RWPE1 (cell line): ENCODE measurements at regions not wholly inside any gene's neighbourhood (a gene's known extent, or its start where the extent isn't known, plus 50 kb on each side); places are given as distances from the start of the nearest gene placed in this dataset.

Experiments used
- CTCF ChIA-PET: fragments of 350-600 bp; sonication (Branson Sonifier 250); formaldehyde crosslinking; extraction: SDS; loops from one replicate; lab custom pipeline; 2021; lab: Yijun Ruan, JAX
- POLR2A ChIA-PET: fragments of 400-600 bp; formaldehyde crosslinking; extraction: SDS; loops from one replicate; lab custom pipeline; 2020; ENCODE audit warnings: antibody characterized with exemption; ENCODE audit not compliant: low non-redundant PET; lab: Yijun Ruan, JAX
- DNase-seq: peaks from one replicate; pipeline ENCODE4 v3.0.0; 2012; ENCODE audit warnings: low spot score
- H3K27ac ChIP-seq: fragments of 450-650 bp; 2 replicates; pipeline ENCODE4 v1.5.1; 2017
- TF ChIP-seq, protein P1 (sequence below): fragments of 450-650 bp; conservative IDR thresholded peaks from 2 replicates; pipeline ENCODE4 v1.5.1; 2017; ENCODE audit warnings: low read depth, mild to moderate bottlenecking

DNA sequence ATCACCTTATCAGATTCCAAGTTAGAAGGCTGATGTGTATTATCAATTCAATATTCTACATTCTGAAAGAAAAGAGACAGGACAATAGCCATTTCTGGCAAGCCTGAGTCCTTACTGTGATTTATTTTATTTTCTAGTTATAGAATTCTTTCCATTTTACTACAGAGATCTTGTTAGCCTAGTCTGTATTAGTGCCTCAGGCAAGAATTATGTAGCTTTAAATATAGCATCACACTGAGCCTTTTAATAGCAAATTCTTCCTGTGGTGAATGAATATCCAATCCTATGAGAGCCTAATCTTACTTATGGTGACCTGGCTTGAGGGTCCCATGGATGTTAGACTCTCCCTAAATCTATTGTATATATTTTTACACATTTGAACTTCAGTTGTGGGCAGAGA lies 732.8 kb upstream of the CITED2 start:
- POLR2A ChIA-PET, result no interaction called here
- no peak for DNase-seq
- H3K27ac ChIP-seq, result no peak overlapping the region
- CTCF ChIA-PET, result interaction anchor here (0.7 kb wide), 1 partner anchor 60 kb away, joined by 3 read pairs; no protein-coding TSS in a partner anchor
- TF ChIP-seq, protein P1, sequence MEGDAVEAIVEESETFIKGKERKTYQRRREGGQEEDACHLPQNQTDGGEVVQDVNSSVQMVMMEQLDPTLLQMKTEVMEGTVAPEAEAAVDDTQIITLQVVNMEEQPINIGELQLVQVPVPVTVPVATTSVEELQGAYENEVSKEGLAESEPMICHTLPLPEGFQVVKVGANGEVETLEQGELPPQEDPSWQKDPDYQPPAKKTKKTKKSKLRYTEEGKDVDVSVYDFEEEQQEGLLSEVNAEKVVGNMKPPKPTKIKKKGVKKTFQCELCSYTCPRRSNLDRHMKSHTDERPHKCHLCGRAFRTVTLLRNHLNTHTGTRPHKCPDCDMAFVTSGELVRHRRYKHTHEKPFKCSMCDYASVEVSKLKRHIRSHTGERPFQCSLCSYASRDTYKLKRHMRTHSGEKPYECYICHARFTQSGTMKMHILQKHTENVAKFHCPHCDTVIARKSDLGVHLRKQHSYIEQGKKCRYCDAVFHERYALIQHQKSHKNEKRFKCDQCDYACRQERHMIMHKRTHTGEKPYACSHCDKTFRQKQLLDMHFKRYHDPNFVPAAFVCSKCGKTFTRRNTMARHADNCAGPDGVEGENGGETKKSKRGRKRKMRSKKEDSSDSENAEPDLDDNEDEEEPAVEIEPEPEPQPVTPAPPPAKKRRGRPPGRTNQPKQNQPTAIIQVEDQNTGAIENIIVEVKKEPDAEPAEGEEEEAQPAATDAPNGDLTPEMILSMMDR, result no peak

DNA sequence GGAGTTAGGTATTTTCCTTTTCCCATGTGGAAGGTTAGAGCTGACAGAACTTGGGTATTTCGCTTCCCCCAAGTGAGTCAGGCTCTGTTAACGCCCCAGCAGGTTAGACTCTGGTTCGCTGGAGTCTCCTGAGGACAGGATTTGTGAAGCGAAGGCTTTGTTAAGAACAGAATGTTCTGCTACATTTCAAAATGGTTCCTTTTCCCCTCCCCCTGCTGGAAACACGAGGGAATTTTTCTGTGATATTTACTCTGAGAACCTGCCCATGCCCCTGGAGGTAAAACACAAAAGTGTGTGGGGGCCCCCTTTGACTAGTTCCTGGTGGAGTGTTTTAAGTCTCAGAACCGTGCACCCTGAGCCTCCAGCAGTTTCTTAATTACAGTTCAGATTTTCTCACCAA lies 731.4 kb upstream of the CITED2 start:
- ChIA-PET CTCF (no interaction called here), POLR2A (no interaction called here)
- H3K27ac ChIP-seq, result no peak overlapping the region
- peak; percentile 9 for DNase-seq
- TF ChIP-seq, protein P1, result no peak; the same call in 1 of the 2 replicates

DNA sequence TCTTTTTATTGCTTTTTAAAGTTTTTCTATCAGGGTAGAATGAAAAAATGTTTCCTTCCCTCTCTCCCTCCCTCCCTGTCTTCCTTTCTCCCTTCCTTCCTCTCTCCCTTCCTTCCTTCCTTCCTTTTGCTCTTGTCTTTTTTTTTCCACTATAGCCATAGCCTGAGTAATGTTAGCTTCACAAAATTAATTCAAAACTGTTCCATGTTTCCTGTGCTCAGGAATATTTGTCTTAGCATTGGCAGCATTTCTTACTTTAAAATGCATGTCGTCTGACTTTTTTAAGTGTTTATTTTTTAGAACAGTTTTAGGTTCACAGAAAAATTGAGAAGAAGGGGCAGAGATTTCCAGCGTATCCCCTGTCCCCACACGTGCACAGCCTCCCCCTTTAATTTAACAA lies 730.8 kb upstream of the CITED2 start:
- no peak overlapping the region for H3K27ac ChIP-seq
- CTCF ChIA-PET, result no interaction called here
- no peak for DNase-seq
- TF ChIP-seq, protein P1, result no peak
- POLR2A ChIA-PET, result no interaction called here

DNA sequence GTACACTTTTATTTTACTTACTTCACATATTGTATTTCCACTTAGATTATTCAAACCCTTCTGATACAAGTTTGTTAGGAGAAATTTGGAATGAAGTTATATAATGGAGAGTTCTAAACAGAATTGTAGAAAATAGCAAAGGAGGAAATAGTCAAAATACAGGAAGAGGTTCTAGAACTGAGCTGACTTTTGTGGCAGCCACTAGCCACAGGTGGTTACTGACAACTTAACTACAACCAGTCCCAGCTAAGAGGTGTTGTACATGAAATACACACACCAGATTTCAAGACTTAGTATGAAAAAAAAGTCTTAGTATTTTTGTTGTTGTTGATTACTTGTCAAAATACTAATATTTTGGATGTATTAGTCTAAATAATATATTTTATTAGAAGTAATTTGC lies 727.4 kb upstream of the CITED2 start:
- POLR2A ChIA-PET, result no interaction called here
- H3K27ac ChIP-seq, result no peak overlapping the region
- no peak for DNase-seq
- CTCF ChIA-PET, result interaction anchor here (0.6 kb wide), 2 partner anchors 133 to 396 kb away, joined by 4 read pairs; no protein-coding TSS in a partner anchor
- TF ChIP-seq, protein P1, result no peak

DNA sequence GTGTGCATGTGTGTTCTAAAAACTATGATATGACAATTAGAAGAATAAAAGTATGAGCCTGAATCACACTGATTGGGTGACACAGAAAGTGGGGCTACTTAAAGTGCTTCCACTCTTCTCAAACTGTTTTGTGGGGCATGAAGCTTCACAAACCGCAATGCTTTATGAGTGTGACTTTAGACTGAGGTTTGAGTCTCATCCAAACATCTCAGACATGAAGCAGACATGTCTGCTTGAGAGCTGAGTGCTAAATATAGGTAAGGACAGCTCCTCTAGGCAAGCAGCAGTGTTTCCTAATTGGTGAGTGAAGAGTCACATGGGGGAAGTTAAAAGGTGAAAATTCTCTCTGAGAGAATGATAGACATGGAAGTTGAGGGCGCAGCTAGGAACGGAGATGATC lies 726.9 kb upstream of the CITED2 start:
- CTCF ChIA-PET, result interaction anchor here (0.6 kb wide), 2 partner anchors 132 to 395 kb away, joined by 4 read pairs; no protein-coding TSS in a partner anchor
- TF ChIP-seq, protein P1, result no peak
- no peak overlapping the region for H3K27ac ChIP-seq
- no peak for DNase-seq
- POLR2A ChIA-PET, result no interaction called here

DNA sequence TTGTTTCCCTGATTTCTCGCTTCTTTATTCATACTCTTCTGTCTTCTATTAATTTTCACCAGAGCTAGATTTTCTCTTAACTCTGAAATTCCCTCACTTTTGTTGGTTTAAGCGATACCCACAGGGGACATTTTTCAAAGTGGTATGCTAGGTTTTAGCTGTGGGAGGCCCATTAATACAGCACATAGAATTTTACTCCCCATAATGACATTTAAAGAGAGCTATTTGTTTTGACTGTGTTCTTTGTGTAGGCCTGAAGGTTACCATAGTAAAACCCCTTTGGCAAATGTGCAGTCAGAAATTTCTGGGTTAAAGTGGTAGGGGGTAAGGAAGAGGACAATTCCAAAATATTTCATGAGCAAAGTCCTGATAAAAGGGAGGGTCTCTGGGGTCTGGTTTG lies 721.1 kb upstream of the CITED2 start:
- no peak for DNase-seq
- no peak overlapping the region for H3K27ac ChIP-seq
- ChIA-PET POLR2A (no interaction called here), CTCF (interaction anchor here (0.5 to 0.6 kb wide), 2 partner anchors 134 to 136 kb away, joined by 3 read pairs; no protein-coding TSS in a partner anchor)
- TF ChIP-seq, protein P1, result no peak
